MCF 10A (cell line): ENCODE measurements at regions not wholly inside any gene's neighbourhood (a gene's known extent, or its start where the extent isn't known, plus 50 kb on each side); places are given as distances from the start of the nearest gene placed in this dataset.

Experiments
- BruUV-seq: library from RNA; stranded (reverse); fragments of 400-500 nt; replicated peaks from 2 replicates; lab custom pipeline; 2021; lab: Mats Ljungman, UMichigan
- CTCF ChIA-PET: fragments of 300-600 bp; sonication (Branson Sonifier 250); formaldehyde crosslinking; extraction: SDS; loops from one replicate; lab custom pipeline; 2021; ENCODE audit warnings: antibody characterized with exemption, inconsistent platforms; lab: Yijun Ruan, JAX
- POLR2A ChIA-PET: fragments of 300-600, 350-650 bp; sonication (Branson Sonifier 250); formaldehyde crosslinking; extraction: SDS; loops from one replicate; lab custom pipeline; 2020; ENCODE audit warnings: antibody characterized with exemption, inconsistent platforms; lab: Yijun Ruan, JAX
- DNase-seq: peaks from one replicate; pipeline ENCODE4 v3.0.0-alpha.2; 2018; ENCODE audit not compliant: unreplicated experiment
- H3K27ac Mint-ChIP-seq: one replicate; pipeline ENCODE4 v1.8.0; 2022; ENCODE audit warnings: mild to moderate bottlenecking, low read depth, mixed read lengths; ENCODE audit not compliant: unreplicated experiment
- H3K27me3 Mint-ChIP-seq: one replicate; pipeline ENCODE4 v1.8.0; 2022; ENCODE audit warnings: mixed read lengths; ENCODE audit not compliant: insufficient read depth, unreplicated experiment
- H3K36me3 Mint-ChIP-seq: one replicate; pipeline ENCODE4 v1.8.0; 2022; ENCODE audit warnings: mild to moderate bottlenecking, moderate library complexity, mixed read lengths; ENCODE audit not compliant: insufficient read depth, unreplicated experiment
- H3K4me1 Mint-ChIP-seq: one replicate; pipeline ENCODE4 v1.8.0; 2022; ENCODE audit warnings: mixed read lengths; ENCODE audit not compliant: insufficient read depth, unreplicated experiment
- H3K4me3 Mint-ChIP-seq: one replicate; pipeline ENCODE4 v1.8.0; 2022; ENCODE audit warnings: mild to moderate bottlenecking, moderate library complexity, mixed read lengths; ENCODE audit not compliant: unreplicated experiment
- H3K9me3 Mint-ChIP-seq: one replicate; pipeline ENCODE4 v1.8.0; 2022; ENCODE audit warnings: mixed read lengths; ENCODE audit not compliant: unreplicated experiment
- CTCF ChIP-seq: fragments of 200-600 bp; IDR thresholded peaks from one replicate; pipeline ENCODE4 v1.8.0; 2022; ENCODE audit warnings: antibody characterized with exemption, mild to moderate bottlenecking; ENCODE audit not compliant: unreplicated experiment
- intact Hi-C: fragments of 100-400 bp; cut with micrococcal nuclease; formaldehyde crosslinking; loops from 2 replicates; pipeline ENCODE4 v1.14.1; 2022

GRCh38 chr1:118484893-118485292 lies 299.9 kb upstream of the SPAG17 start:
- no TSS peak for BruUV-seq
- POLR2A ChIA-PET, result interaction anchor here (0.6 to 2.2 kb wide), 2 partner anchors 17 to 39 kb away, joined by 3 to 8 read pairs; no protein-coding TSS in a partner anchor
- no peaks in the 10 kb centered on the region for H3K27me3 Mint-ChIP-seq
- H3K4me3 Mint-ChIP-seq, result no peak overlapping the region
- no peak for DNase-seq
- H3K4me1 Mint-ChIP-seq, result peaks cover 26% of the 10 kb centered on the region
- H3K36me3 Mint-ChIP-seq, result no peaks in the 10 kb centered on the region
- intact Hi-C loops, result no loop called here
- CTCF ChIA-PET, result interaction anchor here (1.0 to 1.4 kb wide), 2 partner anchors 325 to 330 kb away, joined by 3 to 4 read pairs; no protein-coding TSS in a partner anchor
- H3K27ac Mint-ChIP-seq, result no peak overlapping the region
- H3K9me3 Mint-ChIP-seq, result no peaks in the 10 kb centered on the region
- no peak for TF ChIP-seq CTCF

- CTCF ChIA-PET, result no interaction called here
- H3K4me1 Mint-ChIP-seq, result peaks cover 26% of the 10 kb centered on the region
- H3K9me3 Mint-ChIP-seq, result no peaks in the 10 kb centered on the region
- intact Hi-C loops, result no loop called here
- H3K27me3 Mint-ChIP-seq, result no peaks in the 10 kb centered on the region
- POLR2A ChIA-PET, result interaction anchor here (0.6 kb wide), 1 partner anchor 26 kb away, joined by 3 read pairs; no protein-coding TSS in a partner anchor
- H3K36me3 Mint-ChIP-seq, result no peaks in the 10 kb centered on the region
- DNase-seq, result no peak
- no peak overlapping the region for H3K27ac Mint-ChIP-seq
- no peak for TF ChIP-seq CTCF
- no TSS peak for BruUV-seq
- no peak overlapping the region for H3K4me3 Mint-ChIP-seq
These were observed 298.4 kb upstream of the SPAG17 start for GRCh38 chr1:118483245-118484006.

GRCh38 chr1:118481126-118481525 lies 296.1 kb upstream of the SPAG17 start:
- CTCF ChIA-PET, result interaction anchor here (0.5 kb wide), 1 partner anchor 796 kb away, joined by 3 read pairs; no protein-coding TSS in a partner anchor
- H3K4me3 Mint-ChIP-seq, result no peak overlapping the region
- H3K9me3 Mint-ChIP-seq, result no peaks in the 10 kb centered on the region
- H3K36me3 Mint-ChIP-seq, result no peaks in the 10 kb centered on the region
- POLR2A ChIA-PET, result no interaction called here
- no peak overlapping the region for H3K27ac Mint-ChIP-seq
- intact Hi-C loops, result no loop called here
- TF ChIP-seq CTCF, result no peak
- DNase-seq, result no peak
- peaks cover 15% of the 10 kb centered on the region for H3K4me1 Mint-ChIP-seq
- H3K27me3 Mint-ChIP-seq, result no peaks in the 10 kb centered on the region
- no TSS peak for BruUV-seq

- DNase-seq, result no peak
- intact Hi-C loops, result no loop called here
- no TSS peak for BruUV-seq
- Mint-ChIP-seq H3K4me1 (no peaks in the 10 kb centered on the region), H3K36me3 (no peaks in the 10 kb centered on the region), H3K4me3 (no peak overlapping the region), H3K9me3 (no peaks in the 10 kb centered on the region), H3K27ac (no peak overlapping the region), H3K27me3 (no peaks in the 10 kb centered on the region)
- ChIA-PET CTCF (interaction anchor here (0.6 kb wide), 1 partner anchor 59 kb away, joined by 6 read pairs; no protein-coding TSS in a partner anchor), POLR2A (no interaction called here)
- no peak for TF ChIP-seq CTCF
These were observed 294.3 kb upstream of the SPAG17 start for GRCh38 chr1:118479351-118479750.
